ENCODE measurements at regions not wholly inside any gene's neighbourhood (a gene's known extent, or its start where the extent isn't known, plus 50 kb on each side); places are given as distances from the start of the nearest gene placed in this dataset.

- TF ChIP-seq NFRKB (IDR thresholded peaks at IDR 0.05) (no peak), SP1 (IDR thresholded peaks at IDR 0.05) (no peak), FOXA1 (IDR thresholded peaks at IDR 0.05) (no peak), FOXK2 (IDR thresholded peaks at IDR 0.05) (no peak), TARDBP (IDR thresholded peaks at IDR 0.05) (no peak), ELF4 (IDR thresholded peaks at IDR 0.05) (no peak), SUZ12 (IDR thresholded peaks at IDR 0.05) (no peak), BHLHE40 (IDR thresholded peaks at IDR 0.05; ENCODE audit: borderline replicate concordance) (no peak)
Measured at GRCh38 chr4:112736718-112737135, 99.8 kb downstream of the LARP7 start.

Data from HEK293T (cell line).